ENCODE measurements at regions not wholly inside any gene's neighbourhood (a gene's known extent, or its start where the extent isn't known, plus 50 kb on each side); places are given as distances from the start of the nearest gene placed in this dataset.
A peak's percentile ranks its signal among the peaks of the same experiment; 100 is the strongest.
"Not testable (repeated sequence)": the region's sequence is repeated elsewhere in the genome, so short reads cannot be mapped to it uniquely, and the experiment has no call there.

DNA sequence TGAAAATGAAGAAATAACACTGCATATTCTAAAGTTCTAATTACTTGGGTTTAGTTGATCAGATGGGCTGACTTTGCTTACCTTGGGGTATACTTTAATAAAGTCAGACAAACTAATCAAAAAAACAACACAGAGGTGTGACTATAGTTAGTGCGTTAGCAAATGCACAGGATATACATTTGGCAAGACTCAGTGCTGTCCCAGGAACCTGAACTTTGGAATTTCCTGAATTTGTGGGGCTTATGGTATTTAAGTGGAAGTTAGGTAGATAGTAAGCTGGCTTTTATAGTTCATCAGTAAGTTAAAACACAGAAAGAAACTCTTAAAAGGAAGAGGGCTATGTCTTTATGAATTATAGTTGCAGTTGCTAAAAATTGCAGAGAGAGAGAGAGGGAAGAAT is 302.6 kb upstream of the DDI1 start:
- FAIRE-seq, result no peak

DNA sequence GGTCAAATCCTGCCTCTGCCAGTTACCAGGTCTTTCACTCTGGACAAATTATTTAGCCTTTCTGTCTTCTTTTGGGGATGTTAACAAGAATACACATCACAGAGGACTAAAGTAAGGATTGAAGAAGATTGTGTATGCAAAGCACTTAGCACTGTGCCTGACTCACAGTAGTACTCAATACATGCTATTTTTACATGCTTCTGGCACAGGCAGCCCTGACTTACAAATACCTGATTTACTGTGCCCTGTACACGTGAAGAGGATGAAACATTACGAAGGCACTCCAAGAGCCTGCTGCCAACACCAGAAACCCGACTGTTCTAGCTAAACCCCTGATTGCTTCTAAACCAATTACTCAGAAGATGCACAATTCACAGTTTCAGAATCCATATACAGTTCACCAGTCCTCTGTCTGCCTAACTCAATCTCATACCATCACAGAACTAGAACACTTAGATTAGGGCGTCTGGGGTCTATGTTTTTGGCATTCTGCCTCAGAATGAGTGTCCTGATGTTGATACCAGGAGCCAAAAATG is 300.9 kb upstream of the DDI1 start:
- FAIRE-seq, result no peak

DNA sequence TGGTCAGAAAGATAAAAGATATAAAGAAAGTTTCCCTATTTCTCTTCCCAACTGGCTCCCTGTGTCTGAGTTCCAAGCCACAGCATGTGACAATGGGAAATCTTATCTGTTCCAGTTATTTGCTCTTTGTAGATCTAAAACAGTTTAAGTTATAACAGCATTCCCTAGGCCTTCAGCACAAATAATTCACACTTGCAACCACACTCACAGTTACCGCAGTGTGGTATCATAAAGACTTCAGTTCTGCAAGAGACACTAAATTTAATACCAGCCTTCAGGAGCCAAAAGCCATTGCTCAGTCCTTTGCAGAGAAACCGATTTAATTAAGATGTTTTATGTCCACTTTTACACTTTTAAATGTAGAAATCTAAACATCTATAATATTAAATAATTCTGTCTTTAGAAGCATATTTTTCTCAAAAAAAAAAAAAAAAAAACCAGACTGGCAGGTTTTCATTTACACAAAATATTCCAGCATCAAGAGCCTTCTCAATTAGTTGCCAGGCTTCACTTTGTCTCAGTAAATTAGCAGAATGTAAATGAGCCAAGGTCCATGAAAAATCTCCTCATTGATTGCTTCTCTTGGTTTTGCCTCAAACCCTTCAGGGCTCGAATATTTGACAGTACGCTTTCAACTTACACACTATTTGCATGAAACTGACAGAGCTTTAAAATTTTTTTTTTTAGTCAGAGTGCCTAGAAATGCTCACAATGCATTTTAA is 300.0 kb upstream of the DDI1 start:
- FAIRE-seq, result no peak

GRCh38 chr11:103737037-103737622 is 299.3 kb upstream of the DDI1 start:
- no peak for FAIRE-seq

- FAIRE-seq, result no peak
Measured at GRCh38 chr11:103737747-103738146, 298.7 kb upstream of the DDI1 start.

GRCh38 chr11:103739074-103739796 is 297.2 kb upstream of the DDI1 start:
- not testable (repeated sequence) for FAIRE-seq

DNA sequence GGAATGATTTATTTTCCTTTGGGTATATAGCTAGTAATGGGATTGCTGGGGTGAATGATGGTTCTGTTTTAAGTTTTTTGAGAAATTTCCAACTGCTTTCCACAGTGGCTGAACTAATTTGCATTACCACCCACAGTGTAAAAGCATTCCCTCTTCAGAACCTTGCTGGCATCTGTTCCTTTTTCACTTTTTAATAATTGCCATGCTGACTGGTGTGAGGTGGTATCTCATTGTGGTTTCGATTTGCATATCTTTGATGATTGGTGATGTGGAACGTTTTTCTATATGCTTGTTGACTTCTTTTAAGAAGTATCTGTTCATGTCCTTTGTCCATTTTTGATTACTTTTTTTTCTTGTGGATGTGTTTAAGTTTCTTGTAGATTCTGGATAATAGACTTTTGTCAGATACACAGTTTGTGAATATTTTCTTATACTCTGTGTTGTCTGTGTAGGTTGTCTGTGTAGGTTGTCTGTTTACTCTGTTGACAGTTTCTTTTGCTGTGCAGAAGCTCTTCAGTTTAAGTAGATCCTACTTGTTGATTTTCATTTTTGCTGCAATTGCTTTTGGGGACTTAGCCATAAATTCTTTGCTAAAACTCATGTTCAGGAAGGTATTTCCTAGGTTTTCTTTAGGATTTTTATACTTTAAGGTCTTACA is 291.8 kb upstream of the DDI1 start:
- FAIRE-seq, result no peak

DNA sequence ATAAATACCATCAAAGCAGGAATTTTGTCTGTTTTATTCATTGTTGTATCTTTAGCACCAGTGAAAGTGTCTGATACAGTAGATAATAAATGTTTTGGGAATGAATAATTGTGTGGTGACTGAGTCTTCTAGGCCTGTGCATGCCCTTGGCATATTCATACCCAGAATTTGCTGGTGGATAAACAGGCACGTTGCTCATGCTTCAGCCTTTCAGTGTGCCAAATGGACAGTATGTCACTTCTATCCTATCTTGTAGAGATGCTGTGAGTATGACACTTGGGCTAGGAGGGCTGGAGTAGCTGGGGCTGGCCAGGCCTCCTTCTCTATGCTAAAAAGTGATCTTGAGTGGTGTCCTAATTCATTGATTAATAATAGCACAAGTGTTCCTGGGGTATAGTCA is 287.3 kb upstream of the DDI1 start:
- no peak for FAIRE-seq

DNA sequence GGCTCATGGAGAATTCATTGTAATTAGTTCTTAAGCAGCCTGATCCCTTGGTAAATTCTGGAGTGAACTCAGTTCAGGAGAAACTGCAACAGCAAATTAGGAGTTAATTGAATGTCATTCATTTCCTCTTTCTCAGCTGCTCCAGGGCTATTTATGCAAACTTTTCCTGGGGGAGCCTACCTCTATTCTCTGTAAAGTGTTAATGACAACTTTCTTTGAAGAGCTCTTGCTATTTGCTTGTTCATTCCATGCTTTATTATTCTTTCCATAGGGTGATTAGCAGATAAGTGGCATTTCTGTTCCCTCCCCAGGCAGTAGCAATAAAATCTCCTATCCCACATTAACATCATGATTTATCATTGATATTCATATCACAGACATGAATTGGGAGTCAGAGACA is 267.6 kb upstream of the DDI1 start:
- FAIRE-seq, result no peak

DNA sequence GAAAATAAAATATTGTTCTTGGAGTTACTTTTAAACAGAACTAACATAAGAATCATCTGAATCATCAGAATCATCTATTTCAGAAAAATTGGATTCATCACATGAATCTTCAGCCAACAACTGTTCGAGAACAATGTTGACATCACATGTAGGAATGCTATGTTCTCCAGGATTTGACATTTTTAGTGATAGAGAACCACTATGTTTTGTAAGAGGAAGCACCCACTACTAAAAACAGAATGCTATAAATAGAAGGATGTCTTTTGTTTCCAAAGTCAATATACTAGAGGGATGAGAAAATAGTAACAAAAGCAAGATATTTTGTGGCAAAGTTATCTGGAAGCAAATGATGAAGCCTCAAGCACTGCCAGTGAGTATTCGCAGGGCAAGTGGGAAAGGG is 263.4 kb upstream of the DDI1 start:
- FAIRE-seq, result no peak

DNA sequence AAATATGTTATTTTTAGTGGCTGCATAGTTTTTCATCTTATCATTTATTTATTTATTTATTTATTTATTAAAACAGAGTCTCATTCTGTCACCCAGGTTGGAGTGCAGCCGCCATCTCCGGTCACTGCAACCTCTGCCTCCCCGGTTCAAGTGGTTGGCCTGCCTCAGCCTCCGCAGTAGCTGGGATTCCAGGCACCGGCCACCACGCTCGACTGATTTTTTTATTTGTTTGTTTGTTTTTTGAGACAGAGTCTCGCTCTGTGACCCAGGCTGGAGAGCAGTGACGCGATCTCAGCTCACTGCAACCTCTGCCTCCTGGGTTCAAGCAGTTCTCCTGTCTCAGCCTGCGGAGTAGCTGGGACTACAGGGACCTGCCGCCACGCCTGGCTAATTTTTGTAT is 262.9 kb upstream of the DDI1 start:
- no peak for FAIRE-seq

- FAIRE-seq, result no peak
Measured at GRCh38 chr11:103779054-103779453, 257.4 kb upstream of the DDI1 start.

DNA sequence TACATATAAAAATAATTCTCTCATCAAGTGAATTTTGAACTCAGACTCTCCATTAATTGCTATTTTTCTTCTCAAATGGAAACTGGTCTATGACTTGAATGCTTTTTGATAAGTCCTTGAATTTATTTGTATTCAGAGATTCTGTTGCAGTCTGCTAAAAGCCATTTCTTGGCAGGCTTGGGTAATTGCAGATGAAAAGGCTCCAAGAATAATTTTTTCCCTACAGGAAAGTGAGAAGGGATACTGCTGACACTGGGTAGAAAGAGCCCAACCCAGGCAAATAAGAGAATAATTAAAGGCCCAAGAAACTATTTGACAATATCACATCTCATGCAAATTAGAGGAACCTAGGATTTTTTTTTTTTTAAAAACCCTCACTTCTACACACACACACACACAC is 246.5 kb upstream of the DDI1 start:
- no peak for FAIRE-seq

DNA sequence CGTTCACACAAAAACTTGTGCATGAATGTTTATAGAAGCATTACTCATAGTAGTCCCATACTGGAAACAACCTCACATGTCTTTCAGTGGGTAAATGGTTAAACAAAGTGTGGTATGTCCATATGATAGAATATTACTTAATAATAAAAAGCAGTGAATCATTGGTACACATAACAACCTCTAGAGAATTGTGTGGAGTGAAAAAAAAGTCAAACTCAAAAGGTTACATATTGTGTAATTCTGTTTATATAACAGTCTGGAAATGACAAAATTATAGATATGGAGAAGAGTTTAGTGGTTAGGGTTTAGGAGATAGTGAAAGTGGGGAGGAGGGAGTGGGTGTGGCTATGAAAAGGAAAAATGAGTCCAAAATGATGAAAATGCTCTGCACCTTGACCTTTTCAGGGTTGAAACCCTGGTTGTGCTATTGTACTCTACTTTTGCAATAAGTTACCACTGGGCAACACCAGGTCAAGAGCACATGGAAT is 243.4 kb upstream of the DDI1 start:
- FAIRE-seq, result no peak

DNA sequence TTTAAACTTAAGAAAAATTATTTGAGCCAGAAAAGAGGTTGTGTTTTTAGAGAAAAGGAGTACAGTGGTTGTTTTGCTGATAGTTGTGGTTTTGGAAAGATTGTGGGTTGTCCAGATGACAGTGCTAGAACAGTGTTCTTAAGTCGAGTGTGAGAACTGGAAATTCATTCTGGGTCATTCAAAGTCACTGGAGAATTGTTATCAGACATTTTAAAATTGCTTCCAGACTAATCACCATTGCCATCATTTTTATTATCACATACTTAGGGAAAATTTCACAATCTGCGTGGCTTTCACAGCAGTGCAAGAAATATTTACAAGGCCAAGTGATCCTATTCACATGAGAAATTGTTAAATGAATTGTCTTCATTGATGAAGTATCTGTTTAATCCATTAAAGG is 242.2 kb upstream of the DDI1 start:
- no peak for FAIRE-seq

GRCh38 chr11:103798026-103798425 is 238.4 kb upstream of the DDI1 start:
- no peak for FAIRE-seq

DNA sequence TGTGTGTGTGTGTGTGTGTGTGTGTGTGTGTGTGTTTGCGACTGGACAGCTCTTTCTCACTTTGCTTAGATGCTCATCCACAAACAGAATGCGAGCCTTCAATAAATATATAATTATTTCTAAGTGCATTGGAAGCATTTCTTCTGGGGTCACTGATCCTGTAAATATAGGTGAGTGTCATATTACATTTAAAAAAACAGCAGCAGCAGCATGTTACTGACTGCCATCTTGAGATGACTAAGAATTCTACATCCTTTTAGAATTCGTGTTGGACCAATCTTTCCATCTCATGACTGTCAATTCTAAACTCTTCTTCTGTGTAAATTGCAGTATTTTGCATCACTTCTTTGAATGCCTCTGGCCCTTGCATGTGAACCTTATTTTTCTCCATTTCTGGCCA is 238.0 kb upstream of the DDI1 start:
- FAIRE-seq, result no peak

GRCh38 chr11:103800406-103801114 is 235.9 kb upstream of the DDI1 start:
- FAIRE-seq, result no peak

- no peak for FAIRE-seq
Measured at GRCh38 chr11:103803062-103803461, 233.4 kb upstream of the DDI1 start.

DNA sequence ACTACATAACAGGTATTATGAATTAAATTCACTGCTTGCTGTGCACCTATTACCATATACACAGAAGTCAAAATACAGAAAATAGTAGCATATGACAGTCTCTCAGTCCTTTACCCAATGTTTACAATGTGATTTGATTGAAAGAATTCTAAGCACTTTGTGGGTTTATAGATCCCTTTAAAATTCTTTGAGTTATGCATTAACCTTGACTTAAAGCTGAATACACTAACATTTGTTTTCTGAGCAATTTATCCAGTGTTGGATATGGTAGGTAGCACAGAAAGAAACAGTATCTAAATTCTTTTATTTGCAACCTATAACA is 230.8 kb upstream of the DDI1 start:
- no peak for FAIRE-seq

GRCh38 chr11:103806130-103806895 is 230.1 kb upstream of the DDI1 start:
- peak; percentile 15 for FAIRE-seq

GRCh38 chr11:103807806-103808205 is 228.6 kb upstream of the DDI1 start:
- FAIRE-seq, result no peak
